ENCODE measurements at regions not wholly inside any gene's neighbourhood (a gene's known extent, or its start where the extent isn't known, plus 50 kb on each side); places are given as distances from the start of the nearest gene placed in this dataset.

DNA sequence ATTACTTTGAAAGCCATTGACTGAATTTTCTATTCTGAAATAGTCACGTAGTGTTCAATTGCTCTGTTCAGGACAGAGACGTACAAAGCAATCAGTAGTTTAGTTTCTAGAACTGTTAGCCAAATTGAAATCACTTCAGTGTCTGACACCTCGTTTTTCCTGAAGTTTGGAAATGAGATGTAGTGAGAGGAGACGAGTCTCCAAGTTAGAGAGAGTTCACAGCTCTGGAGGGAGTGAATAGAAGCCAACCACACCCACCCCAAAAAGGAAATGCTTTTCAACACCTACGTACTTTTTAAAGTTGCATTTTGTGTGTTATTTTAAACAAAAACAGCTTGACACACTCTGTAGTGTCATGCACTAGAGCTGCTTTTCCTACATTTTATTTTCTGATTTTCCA, 296.0 kb downstream of the ADGRG6 start:
- Histone ChIP-seq H3K27ac (ENCODE audit: low read depth in 2 of 2, low read length in 2 of 2) (no peak overlapping the region), H3K4me1 (ENCODE audit: control insufficient read depth in 2 of 2, insufficient read depth in 2 of 2, low read length in 2 of 2) (no peaks in the 10 kb centered on the region), H3K36me3 (ENCODE audit: control insufficient read depth in 2 of 2, insufficient read depth in 2 of 2, low read length in 2 of 2) (no peaks in the 10 kb centered on the region), H3K9ac (ENCODE audit: low read depth in 1 of 2, low read length in 2 of 2) (no peak overlapping the region), H3K9me3 (ENCODE audit: control insufficient read depth in 2 of 2, low read length in 2 of 2) (no peaks in the 10 kb centered on the region), H3K27me3 (ENCODE audit: control insufficient read depth in 2 of 2, insufficient read depth in 2 of 2, low read length in 2 of 2) (no peaks in the 10 kb centered on the region), H3K4me3 (ENCODE audit: low read length in 2 of 2) (no peak overlapping the region)

DNA sequence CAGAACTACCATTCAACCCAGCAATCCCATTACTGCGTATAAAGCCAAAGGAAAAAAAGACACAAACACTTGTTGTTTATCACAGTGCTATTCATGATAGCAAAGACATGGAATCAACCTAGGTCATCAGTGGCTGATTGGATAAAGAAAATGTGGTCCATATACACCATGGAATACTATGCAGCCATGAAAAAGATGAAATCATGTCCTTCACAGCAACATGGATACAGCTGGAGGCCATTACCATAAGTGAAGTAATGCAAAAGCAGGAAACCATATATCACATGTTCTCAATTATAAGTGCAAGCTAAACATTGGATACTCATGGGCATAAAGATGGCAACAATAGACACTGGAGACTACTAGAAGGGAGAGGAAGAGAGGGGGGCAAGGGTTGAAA, 299.6 kb downstream of the ADGRG6 start:
- no peak overlapping the region for H3K9ac ChIP-seq (ENCODE audit: low read depth in 1 of 2, low read length in 2 of 2)
- no peaks in the 10 kb centered on the region for H3K9me3 ChIP-seq (ENCODE audit: control insufficient read depth in 2 of 2, low read length in 2 of 2)
- no peaks in the 10 kb centered on the region for H3K4me1 ChIP-seq (ENCODE audit: control insufficient read depth in 2 of 2, insufficient read depth in 2 of 2, low read length in 2 of 2)
- no peaks in the 10 kb centered on the region for H3K27me3 ChIP-seq (ENCODE audit: control insufficient read depth in 2 of 2, insufficient read depth in 2 of 2, low read length in 2 of 2)
- no peaks in the 10 kb centered on the region for H3K36me3 ChIP-seq (ENCODE audit: control insufficient read depth in 2 of 2, insufficient read depth in 2 of 2, low read length in 2 of 2)
- H3K4me3 ChIP-seq (ENCODE audit: low read length in 2 of 2), result no peak overlapping the region
- H3K27ac ChIP-seq (ENCODE audit: low read depth in 2 of 2, low read length in 2 of 2), result no peak overlapping the region

DNA sequence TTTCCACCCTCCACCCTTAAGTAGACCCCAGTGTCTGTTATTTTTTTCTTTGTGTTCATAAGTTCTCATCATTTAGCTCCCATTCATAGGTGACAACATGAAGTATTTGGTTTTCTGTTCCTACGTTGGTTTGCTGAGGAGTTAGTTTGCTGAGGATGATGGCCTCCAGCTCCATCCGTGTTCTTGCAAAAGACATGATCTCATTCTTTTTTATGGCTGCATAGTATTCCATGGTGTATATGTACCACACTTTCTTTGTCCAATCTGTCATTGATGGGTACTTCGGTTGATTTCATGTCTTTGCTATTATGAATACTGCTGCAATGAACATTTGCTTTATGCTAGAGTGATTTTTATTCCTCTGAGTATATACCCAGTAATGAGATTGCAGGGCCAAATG, 301.2 kb downstream of the ADGRG6 start:
- H3K4me1 ChIP-seq (ENCODE audit: control insufficient read depth in 2 of 2, insufficient read depth in 2 of 2, low read length in 2 of 2), result no peaks in the 10 kb centered on the region
- H3K36me3 ChIP-seq (ENCODE audit: control insufficient read depth in 2 of 2, insufficient read depth in 2 of 2, low read length in 2 of 2), result no peaks in the 10 kb centered on the region
- H3K4me3 ChIP-seq (ENCODE audit: low read length in 2 of 2), result no peak overlapping the region
- no peak overlapping the region for H3K27ac ChIP-seq (ENCODE audit: low read depth in 2 of 2, low read length in 2 of 2)
- no peaks in the 10 kb centered on the region for H3K9me3 ChIP-seq (ENCODE audit: control insufficient read depth in 2 of 2, low read length in 2 of 2)
- no peak overlapping the region for H3K9ac ChIP-seq (ENCODE audit: low read depth in 1 of 2, low read length in 2 of 2)
- no peaks in the 10 kb centered on the region for H3K27me3 ChIP-seq (ENCODE audit: control insufficient read depth in 2 of 2, insufficient read depth in 2 of 2, low read length in 2 of 2)

DNA sequence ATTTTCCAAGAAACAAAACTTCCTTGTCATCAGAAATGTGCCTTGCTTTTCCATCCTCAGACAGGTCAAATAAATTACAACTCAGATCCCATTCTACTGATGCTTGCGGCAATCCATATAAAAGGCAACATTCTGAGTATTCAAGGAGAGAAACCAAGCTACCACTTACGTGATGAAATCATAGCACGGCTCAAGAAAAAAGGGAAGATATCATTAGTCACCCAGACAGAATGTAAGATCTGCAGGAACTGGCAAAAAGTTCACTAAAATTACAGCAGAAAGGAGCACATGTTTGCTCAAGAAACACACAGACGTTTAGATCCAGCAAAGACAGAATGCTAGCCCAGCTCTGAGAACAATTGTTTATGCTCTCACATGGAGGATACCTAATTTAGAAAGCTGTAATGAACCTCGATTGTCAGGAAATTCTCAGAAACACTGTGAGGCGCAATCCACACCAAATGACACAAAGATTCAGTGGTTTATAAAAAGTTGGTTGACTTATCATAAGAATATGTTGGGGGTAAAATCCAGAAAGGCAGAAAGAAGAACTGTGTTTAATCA, 304.2 kb downstream of the ADGRG6 start:
- H3K4me1 ChIP-seq (ENCODE audit: control insufficient read depth in 2 of 2, insufficient read depth in 2 of 2, low read length in 2 of 2), result no peaks in the 10 kb centered on the region
- no peaks in the 10 kb centered on the region for H3K27me3 ChIP-seq (ENCODE audit: control insufficient read depth in 2 of 2, insufficient read depth in 2 of 2, low read length in 2 of 2)
- H3K9me3 ChIP-seq (ENCODE audit: control insufficient read depth in 2 of 2, low read length in 2 of 2), result no peaks in the 10 kb centered on the region
- no peak overlapping the region for H3K9ac ChIP-seq (ENCODE audit: low read depth in 1 of 2, low read length in 2 of 2)
- no peak overlapping the region for H3K27ac ChIP-seq (ENCODE audit: low read depth in 2 of 2, low read length in 2 of 2)
- no peak overlapping the region for H3K4me3 ChIP-seq (ENCODE audit: low read length in 2 of 2)
- no peaks in the 10 kb centered on the region for H3K36me3 ChIP-seq (ENCODE audit: control insufficient read depth in 2 of 2, insufficient read depth in 2 of 2, low read length in 2 of 2)

DNA sequence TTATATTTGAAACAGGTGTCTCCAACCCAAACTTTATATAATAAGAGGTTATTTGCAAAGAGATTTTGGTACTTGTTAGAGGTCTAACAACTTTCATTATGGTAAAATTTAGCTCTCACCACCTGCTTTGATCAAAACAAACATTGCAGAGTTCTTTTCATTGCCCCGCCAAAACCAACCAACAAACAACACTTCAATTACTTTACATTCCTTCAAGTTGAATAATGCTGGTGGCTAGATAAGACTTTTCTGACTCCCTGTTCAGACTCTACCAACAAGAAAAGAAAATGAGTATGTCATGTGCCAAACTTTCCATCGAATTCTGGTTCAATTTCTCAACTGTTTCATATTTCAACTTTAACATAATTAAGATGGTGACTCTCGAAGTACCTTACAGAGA, 311.1 kb downstream of the ADGRG6 start:
- Histone ChIP-seq H3K9me3 (ENCODE audit: control insufficient read depth in 2 of 2, low read length in 2 of 2) (no peaks in the 10 kb centered on the region), H3K27me3 (ENCODE audit: control insufficient read depth in 2 of 2, insufficient read depth in 2 of 2, low read length in 2 of 2) (no peaks in the 10 kb centered on the region), H3K9ac (ENCODE audit: low read depth in 1 of 2, low read length in 2 of 2) (no peak overlapping the region), H3K4me3 (ENCODE audit: low read length in 2 of 2) (no peak overlapping the region), H3K36me3 (ENCODE audit: control insufficient read depth in 2 of 2, insufficient read depth in 2 of 2, low read length in 2 of 2) (no peaks in the 10 kb centered on the region), H3K27ac (ENCODE audit: low read depth in 2 of 2, low read length in 2 of 2) (no peak overlapping the region), H3K4me1 (ENCODE audit: control insufficient read depth in 2 of 2, insufficient read depth in 2 of 2, low read length in 2 of 2) (no peaks in the 10 kb centered on the region)

DNA sequence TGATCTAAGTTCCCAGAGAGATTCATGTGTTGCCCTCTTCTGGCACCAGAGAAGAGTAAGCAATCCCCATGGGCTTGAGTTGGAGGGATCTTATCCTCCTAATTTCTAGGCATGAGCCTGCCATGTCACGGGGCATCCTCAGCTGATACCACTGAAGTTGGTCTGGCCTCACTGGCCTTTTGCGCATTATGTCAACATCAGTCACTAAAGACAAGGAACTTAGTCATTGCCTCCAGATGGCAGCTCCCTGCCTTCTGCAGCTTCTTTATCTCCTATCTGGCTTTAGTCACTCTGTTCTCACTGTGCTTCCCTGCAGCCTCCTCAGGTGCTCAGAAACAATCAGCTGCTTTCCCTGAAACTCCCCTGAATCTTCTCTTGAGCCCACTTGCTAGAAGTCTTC, 312.2 kb downstream of the ADGRG6 start:
- Histone ChIP-seq H3K4me1 (ENCODE audit: control insufficient read depth in 2 of 2, insufficient read depth in 2 of 2, low read length in 2 of 2) (no peaks in the 10 kb centered on the region), H3K9ac (ENCODE audit: low read depth in 1 of 2, low read length in 2 of 2) (no peak overlapping the region), H3K27ac (ENCODE audit: low read depth in 2 of 2, low read length in 2 of 2) (no peak overlapping the region)

DNA sequence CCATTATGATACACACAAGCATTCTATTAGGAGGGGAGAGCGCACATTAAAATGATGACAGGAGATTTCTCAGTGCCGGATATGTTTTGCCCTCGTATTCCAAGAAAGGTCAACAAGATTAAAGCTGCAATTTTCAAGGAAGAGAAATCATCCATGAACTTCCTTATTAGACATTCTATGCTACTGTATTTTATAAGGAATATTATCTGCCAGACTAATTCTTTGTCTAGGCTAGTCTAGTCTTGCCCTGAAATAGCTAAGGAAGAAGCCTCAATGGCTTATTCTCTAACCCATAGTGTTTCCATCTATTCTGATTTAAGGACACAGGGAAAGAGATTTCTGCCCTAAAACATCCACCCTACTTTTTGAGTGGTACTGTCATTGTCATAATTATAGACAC, 315.4 kb downstream of the ADGRG6 start:
- no peak overlapping the region for H3K4me3 ChIP-seq (ENCODE audit: low read length in 2 of 2)
- H3K36me3 ChIP-seq (ENCODE audit: control insufficient read depth in 2 of 2, insufficient read depth in 2 of 2, low read length in 2 of 2), result no peaks in the 10 kb centered on the region
- no peaks in the 10 kb centered on the region for H3K27me3 ChIP-seq (ENCODE audit: control insufficient read depth in 2 of 2, insufficient read depth in 2 of 2, low read length in 2 of 2)
- H3K4me1 ChIP-seq (ENCODE audit: control insufficient read depth in 2 of 2, insufficient read depth in 2 of 2, low read length in 2 of 2), result no peaks in the 10 kb centered on the region
- no peak overlapping the region for H3K9ac ChIP-seq (ENCODE audit: low read depth in 1 of 2, low read length in 2 of 2)
- no peak overlapping the region for H3K27ac ChIP-seq (ENCODE audit: low read depth in 2 of 2, low read length in 2 of 2)
- no peaks in the 10 kb centered on the region for H3K9me3 ChIP-seq (ENCODE audit: control insufficient read depth in 2 of 2, low read length in 2 of 2)

More for the DNA sequence above, 312.2 kb downstream of the ADGRG6 start:
- Histone ChIP-seq H3K4me3 (ENCODE audit: low read length in 2 of 2) (no peak overlapping the region), H3K9me3 (ENCODE audit: control insufficient read depth in 2 of 2, low read length in 2 of 2) (no peaks in the 10 kb centered on the region), H3K27me3 (ENCODE audit: control insufficient read depth in 2 of 2, insufficient read depth in 2 of 2, low read length in 2 of 2) (no peaks in the 10 kb centered on the region), H3K36me3 (ENCODE audit: control insufficient read depth in 2 of 2, insufficient read depth in 2 of 2, low read length in 2 of 2) (no peaks in the 10 kb centered on the region)

DNA sequence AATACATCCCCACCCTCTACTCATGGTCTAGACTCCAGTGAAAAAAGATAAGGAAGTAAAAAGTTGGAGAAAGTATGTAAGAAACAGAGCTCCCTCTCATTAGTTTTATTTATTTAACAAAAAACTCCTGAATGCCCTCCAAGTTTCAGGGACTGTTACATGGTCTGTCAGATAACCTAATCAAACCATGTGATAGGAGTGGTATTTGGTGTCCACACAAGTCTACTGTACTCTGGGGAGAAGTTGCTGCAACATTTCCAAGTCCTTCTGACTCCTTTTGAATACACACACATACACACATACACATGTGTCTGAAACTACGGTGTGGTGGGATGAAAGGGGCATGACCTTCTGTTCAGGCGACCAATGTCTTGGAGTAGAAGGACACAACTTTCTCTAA, 320.0 kb downstream of the ADGRG6 start:
- Histone ChIP-seq H3K36me3 (ENCODE audit: control insufficient read depth in 2 of 2, insufficient read depth in 2 of 2, low read length in 2 of 2) (no peaks in the 10 kb centered on the region), H3K9me3 (ENCODE audit: control insufficient read depth in 2 of 2, low read length in 2 of 2) (no peaks in the 10 kb centered on the region), H3K27me3 (ENCODE audit: control insufficient read depth in 2 of 2, insufficient read depth in 2 of 2, low read length in 2 of 2) (no peaks in the 10 kb centered on the region), H3K4me3 (ENCODE audit: low read length in 2 of 2) (no peak overlapping the region), H3K4me1 (ENCODE audit: control insufficient read depth in 2 of 2, insufficient read depth in 2 of 2, low read length in 2 of 2) (no peaks in the 10 kb centered on the region), H3K9ac (ENCODE audit: low read depth in 1 of 2, low read length in 2 of 2) (no peak overlapping the region), H3K27ac (ENCODE audit: low read depth in 2 of 2, low read length in 2 of 2) (no peak overlapping the region)

DNA sequence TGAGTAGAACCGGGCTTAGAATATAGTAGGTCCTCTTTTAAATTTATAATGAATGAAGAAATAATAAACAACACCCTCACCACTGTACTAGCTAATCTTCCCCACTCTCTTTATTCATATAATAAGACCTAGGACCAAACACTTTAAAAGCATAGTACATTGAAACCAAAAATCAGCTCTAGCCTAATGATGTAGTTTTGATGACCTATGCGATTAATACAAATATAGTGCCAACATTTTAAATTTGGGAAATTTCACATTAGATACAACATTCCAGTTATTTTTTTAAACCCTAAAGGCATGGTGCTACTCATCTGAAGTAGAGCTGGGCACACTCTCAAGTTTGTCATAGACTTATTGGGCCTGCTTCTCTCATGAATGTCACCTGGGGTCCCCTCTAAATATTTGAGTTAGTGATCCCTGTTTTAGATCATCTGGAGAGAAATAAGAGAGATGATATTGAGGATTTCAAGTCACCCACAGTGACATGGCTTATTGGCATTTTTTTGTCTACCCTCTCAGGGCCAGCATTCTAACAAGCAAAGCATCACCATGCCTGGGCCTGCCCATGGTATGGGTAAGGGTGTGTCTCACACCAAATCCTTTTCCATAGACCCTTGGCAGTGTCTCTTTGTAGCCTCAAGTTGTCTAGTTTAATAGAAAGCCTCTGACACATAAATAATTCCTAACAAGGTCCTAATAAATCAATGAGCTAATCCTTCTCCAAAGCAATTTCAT, 319.8 kb downstream of the HIVEP2 start:
- Histone ChIP-seq H3K27me3 (ENCODE audit: control insufficient read depth in 2 of 2, insufficient read depth in 2 of 2, low read length in 2 of 2) (no peaks in the 10 kb centered on the region), H3K4me3 (ENCODE audit: low read length in 2 of 2) (no peak overlapping the region), H3K9ac (ENCODE audit: low read depth in 1 of 2, low read length in 2 of 2) (no peak overlapping the region), H3K4me1 (ENCODE audit: control insufficient read depth in 2 of 2, insufficient read depth in 2 of 2, low read length in 2 of 2) (no peaks in the 10 kb centered on the region), H3K36me3 (ENCODE audit: control insufficient read depth in 2 of 2, insufficient read depth in 2 of 2, low read length in 2 of 2) (no peaks in the 10 kb centered on the region), H3K9me3 (ENCODE audit: control insufficient read depth in 2 of 2, low read length in 2 of 2) (no peaks in the 10 kb centered on the region), H3K27ac (ENCODE audit: low read depth in 2 of 2, low read length in 2 of 2) (no peak overlapping the region)

DNA sequence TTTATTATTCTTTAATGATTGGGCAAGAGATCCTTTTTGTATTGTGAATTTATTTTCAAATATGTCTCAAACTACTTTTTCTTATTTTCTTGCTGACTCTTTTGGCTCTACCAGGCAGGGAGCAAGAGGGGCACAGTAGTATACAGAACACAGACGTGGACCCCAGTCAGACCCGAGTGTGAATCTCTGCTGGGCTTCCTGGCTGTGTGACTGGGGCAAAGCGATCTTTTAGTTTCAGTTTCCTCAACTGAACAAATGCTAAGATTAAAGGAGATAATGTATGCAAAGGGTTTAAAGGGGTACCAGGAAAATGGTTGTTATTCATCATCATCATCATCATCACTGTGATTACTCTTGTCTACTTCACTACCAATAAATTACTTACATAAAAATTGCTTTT, 317.5 kb downstream of the HIVEP2 start:
- no peaks in the 10 kb centered on the region for H3K4me1 ChIP-seq (ENCODE audit: control insufficient read depth in 2 of 2, insufficient read depth in 2 of 2, low read length in 2 of 2)
- H3K27me3 ChIP-seq (ENCODE audit: control insufficient read depth in 2 of 2, insufficient read depth in 2 of 2, low read length in 2 of 2), result no peaks in the 10 kb centered on the region
- no peak overlapping the region for H3K4me3 ChIP-seq (ENCODE audit: low read length in 2 of 2)
- no peak overlapping the region for H3K27ac ChIP-seq (ENCODE audit: low read depth in 2 of 2, low read length in 2 of 2)
- H3K9me3 ChIP-seq (ENCODE audit: control insufficient read depth in 2 of 2, low read length in 2 of 2), result no peaks in the 10 kb centered on the region
- no peak overlapping the region for H3K9ac ChIP-seq (ENCODE audit: low read depth in 1 of 2, low read length in 2 of 2)
- H3K36me3 ChIP-seq (ENCODE audit: control insufficient read depth in 2 of 2, insufficient read depth in 2 of 2, low read length in 2 of 2), result no peaks in the 10 kb centered on the region

All from mucosa of rectum (tissue), 2 donors.